Posterior vena cava (tissue), 2 donors: ENCODE measurements at regions not wholly inside any gene's neighbourhood (a gene's known extent, or its start where the extent isn't known, plus 50 kb on each side); places are given as distances from the start of the nearest gene placed in this dataset.

Source experiments
- DNase-seq: peaks from one replicate; pipeline ENCODE4 v3.0.0-alpha.2; 2020; ENCODE audit warnings: low spot score
- intact Hi-C, 2 donors: fragments of 100-400 bp; cut with DNase I; formaldehyde crosslinking; loops; one replicate each; pipeline versions ENCODE4 v1.14.1 to v1.14.2; 2022 to 2023
- donor health status: DM: yes; HTN: yes; CAD: no.
- donor health status: DM: yes; HTN: yes; CAD: no.

DNA sequence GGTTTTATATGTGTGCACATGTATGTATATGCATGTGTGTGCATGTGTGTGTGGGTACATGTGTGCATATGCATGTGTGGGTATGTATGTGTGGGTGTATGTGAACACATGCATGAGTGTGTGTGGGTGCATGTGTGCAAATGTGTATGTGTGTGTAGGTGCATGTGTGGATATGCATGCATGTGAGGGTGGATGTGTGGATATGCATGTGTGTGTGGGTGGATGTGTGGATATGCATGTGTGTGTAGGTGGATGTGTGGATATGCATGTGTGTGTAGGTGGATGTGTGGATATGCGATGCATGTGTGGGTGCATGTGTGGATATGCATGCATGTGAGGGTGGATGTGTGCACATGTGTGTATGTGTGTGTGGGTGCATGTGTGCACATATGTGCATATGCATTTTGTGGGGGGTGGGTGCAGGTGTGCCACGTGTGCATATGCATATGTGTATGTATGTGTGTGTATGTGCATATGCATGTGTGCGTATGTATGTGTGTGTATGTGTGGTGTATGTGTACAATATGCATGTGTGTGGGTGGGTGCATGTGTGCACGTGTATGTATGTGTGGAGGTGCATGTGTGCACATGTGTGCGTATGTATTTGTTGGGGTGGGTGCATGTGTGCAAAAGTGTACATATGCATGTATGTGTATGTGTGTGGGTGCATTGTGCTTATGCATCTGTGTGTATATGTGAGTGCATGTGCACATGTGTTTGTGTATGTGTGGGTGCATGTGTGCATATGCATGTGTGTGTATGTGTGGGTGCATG, 144.2 kb downstream of the GAS1 start:
- intact Hi-C loops: no loop called here
- DNase-seq: no peak

- intact Hi-C loops: no loop called here
- no peak for DNase-seq
Measured at GRCh38 chr9:86801246-86801645, 146.1 kb downstream of the GAS1 start.

GRCh38 chr9:86800681-86801080, 146.6 kb downstream of the GAS1 start:
- no peak for DNase-seq
- intact Hi-C loops: no loop called here

GRCh38 chr9:86798966-86799365, 148.3 kb downstream of the GAS1 start:
- intact Hi-C loops: loop anchor here in 1 of 2 donors (10.0 kb wide), 1 partner anchor 496 kb away; no protein-coding TSS in a partner anchor
- no peak for DNase-seq

- intact Hi-C loops: loop anchor here in 1 of 2 donors (10.0 kb wide), 1 partner anchor 498 kb away; no protein-coding TSS in a partner anchor
Measured at GRCh38 chr9:86796666-86797065, 150.6 kb downstream of the GAS1 start.

DNA sequence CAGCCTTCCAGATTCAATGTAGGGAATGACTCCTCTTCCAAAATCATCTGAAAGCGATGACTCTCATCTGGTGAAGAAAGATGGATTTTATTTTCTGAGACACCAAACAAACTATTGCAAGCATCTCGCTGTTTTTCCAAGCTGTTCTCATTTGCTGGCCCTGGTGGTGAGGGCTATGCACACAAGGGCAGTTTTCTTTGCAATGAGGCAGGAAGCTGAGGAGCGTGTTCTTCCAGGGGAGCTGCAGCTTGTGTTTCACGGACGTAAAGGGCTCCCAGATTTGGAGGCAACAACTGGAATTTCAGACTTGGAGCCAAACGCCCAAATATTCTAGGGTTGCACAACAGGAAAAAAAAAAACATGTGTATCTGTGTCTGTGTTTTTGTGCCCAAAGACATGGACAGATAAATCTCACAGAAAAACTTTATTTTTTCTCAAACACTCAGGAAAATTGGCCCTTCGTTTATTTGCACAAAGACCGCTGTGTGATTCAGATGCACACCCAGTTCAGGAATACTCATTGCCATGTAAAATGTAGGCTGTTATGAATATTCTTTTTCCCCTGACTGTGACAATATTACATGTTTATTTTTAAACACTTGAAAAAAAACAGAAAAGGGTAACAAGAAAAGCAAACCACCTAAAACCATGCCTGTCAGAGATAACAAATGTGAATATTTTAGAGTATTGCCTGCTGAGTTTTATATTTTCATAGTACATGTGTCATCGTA, 151.3 kb downstream of the GAS1 start:
- no peak for DNase-seq
- intact Hi-C loops: loop anchor here in 1 of 2 donors (10.0 kb wide), 1 partner anchor 499 kb away; no protein-coding TSS in a partner anchor

More at GRCh38 chr9:86796666-86797065, 150.6 kb downstream of the GAS1 start:
- no peak for DNase-seq

DNA sequence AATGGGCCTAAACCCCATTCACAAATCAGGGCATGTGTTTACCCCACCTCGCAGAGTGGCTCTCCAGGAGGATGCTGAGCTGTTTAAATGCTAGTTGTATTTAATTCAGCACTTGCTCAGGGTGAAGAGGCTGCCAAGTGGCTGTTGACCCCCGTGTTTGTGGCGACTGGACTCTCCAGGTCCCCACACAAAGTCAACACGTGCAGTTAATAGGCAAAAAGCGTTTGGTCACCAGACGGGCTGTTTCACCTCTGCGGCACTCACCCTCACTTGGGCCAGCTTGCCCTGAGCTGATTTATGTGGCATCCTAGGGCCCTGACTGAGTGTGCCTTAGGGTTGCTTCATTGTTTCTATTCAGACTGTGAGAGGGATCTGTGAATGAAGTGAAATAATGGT, 152.3 kb downstream of the GAS1 start:
- intact Hi-C loops: loop anchor here in 1 of 2 donors (10.0 kb wide), 1 partner anchor 500 kb away; no protein-coding TSS in a partner anchor
- DNase-seq: no peak

GRCh38 chr9:86794391-86795046, 152.8 kb downstream of the GAS1 start:
- no peak for DNase-seq
- intact Hi-C loops: loop anchor here in 1 of 2 donors (10.0 kb wide), 1 partner anchor 500 kb away; no protein-coding TSS in a partner anchor

DNA sequence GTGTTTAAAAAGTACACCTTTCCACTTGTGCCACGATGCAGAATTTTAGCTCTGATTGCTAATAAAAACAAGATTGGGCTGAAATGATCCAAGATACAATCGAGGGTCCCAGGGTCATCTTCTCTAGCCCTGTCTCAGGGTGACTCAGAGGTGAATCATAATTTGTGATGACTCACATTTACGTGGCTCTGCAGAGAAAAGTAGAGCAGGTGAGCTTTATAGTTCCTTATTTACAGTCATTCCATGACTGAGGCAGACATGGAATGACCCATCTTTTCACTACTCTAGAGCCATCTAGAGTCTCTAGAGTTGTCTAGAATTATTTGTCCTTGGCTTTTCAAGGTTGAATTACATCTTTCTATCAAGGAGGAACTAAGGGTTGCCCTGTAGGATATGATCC, 155.2 kb downstream of the GAS1 start:
- DNase-seq: no peak
- intact Hi-C loops: loop anchor here in 1 of 2 donors (10.0 kb wide), 1 partner anchor 503 kb away; no protein-coding TSS in a partner anchor

DNA sequence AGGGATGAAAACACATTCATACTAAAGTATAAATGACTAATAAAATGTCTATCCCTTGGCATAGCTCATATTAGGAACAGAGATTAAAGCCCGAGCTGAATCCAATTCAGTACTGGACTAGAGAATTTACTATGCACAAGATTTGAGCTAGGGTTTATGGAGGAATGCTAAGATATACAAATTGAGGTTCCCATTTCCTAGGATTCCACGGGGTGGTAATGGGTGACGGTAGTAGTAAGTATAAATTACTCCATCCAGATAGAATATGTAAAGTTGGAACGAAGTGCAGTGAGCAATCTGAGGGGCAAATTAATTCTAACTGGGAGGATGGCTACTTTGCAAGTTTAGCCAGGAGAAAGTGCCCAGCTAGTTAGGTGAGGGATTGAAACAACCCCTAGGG, 156.5 kb downstream of the GAS1 start:
- DNase-seq: no peak
- intact Hi-C loops: loop anchor here in 1 of 2 donors (10.0 kb wide), 1 partner anchor 504 kb away; no protein-coding TSS in a partner anchor

DNA sequence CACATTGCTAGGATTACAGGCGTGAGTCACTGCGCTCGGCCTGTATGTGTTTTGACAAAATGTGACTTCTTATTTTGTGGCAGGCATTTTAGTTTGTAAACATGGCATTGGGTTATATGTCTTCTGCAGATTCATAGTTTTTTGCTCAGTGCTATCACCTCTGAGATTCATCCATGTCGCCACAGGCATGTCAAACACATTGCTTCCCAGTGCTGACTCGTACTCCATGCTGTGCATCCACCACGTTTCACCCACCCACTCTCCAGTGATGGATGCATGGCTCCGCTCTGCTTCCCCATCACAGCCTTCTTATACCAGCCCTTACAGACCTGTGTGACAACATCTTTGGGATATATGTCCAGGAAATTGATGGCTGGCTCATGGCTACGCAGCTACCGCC, 158.8 kb downstream of the GAS1 start:
- no peak for DNase-seq
- intact Hi-C loops: no loop called here

DNA sequence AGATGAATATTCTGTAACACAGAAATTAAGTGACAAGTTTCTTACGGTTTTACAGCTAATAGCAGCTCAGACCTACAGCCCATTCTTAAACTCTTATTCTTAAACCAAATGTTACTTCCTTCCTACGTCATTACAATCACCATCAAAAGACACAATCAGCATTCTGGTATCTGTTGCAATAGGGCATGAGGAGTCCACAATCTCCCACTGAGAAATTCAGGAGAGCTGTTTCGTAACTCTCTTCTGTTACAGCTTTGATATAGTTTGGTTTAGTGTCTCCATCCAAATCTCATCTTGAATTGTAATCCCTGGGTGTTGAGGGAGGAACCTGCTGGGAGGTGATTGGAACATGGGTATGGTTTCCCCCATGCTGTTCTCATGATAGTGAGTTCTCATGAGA, 163.4 kb downstream of the GAS1 start:
- intact Hi-C loops: no loop called here
- no peak for DNase-seq

- intact Hi-C loops: no loop called here
- DNase-seq: no peak
Measured at GRCh38 chr9:86782831-86783230, 164.5 kb downstream of the GAS1 start.

DNA sequence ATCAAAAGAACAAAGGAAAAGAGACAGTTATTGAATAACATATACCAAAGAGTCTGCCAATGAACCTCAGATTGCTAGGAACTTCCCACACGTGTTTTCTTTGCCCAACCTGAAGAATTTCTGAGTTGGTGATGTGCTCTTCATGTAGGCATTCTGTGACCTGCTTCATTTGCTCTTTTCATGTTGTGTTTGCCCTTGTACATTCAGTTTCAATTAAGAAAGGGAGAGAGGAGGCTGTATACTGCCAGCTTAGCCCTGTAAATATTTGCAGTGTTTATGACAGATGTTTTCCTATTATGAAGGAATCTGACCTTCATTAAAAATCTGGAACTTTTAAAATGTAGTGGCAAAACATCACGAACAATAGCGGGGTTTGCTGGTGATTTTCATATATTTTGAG, 168.5 kb downstream of the GAS1 start:
- DNase-seq: no peak
- intact Hi-C loops: no loop called here

- intact Hi-C loops: no loop called here
- DNase-seq: no peak
Measured at GRCh38 chr9:86775718-86776117, 171.6 kb downstream of the GAS1 start.

GRCh38 chr9:86774116-86774515, 173.2 kb downstream of the GAS1 start:
- intact Hi-C loops: no loop called here
- no peak for DNase-seq

GRCh38 chr9:86773422-86773945, 173.8 kb downstream of the GAS1 start:
- no peak for DNase-seq
- intact Hi-C loops: no loop called here

- no peak for DNase-seq
Measured at GRCh38 chr9:86772635-86772993, 174.7 kb downstream of the GAS1 start.

DNA sequence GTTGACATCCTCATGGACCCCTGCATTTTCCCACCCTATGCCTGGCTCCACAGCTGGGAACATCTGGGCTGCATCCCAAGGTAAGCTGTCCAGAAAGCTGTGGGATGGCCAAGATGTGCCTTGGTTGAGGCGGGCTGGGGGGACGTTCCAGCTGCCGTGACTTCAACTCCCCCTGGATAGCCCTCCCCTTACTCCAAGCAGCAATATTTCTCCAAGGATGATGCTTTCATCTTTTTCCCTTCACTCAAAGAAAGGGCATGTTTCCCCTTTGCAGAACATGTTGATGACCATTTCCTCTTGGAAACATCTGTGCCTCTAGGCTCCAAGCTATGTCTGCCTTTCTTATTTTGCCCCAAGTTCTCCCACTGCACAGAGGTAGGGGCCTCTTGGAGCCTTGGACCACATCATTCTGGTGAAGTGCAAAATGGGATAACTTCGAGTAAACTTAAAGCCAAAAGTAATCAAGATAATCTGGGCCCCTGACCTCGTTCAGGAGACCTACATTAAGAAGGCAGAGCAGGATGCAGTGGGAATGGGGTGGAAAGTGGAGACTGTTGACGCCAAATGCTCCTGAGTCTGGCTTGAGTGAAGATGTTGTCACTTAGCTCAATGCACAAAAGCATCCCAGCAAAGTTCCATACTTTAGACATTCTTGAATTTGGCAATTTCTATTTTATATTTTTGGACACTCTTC, 175.2 kb downstream of the GAS1 start:
- intact Hi-C loops: no loop called here
- no peak for DNase-seq

More at GRCh38 chr9:86772635-86772993, 174.7 kb downstream of the GAS1 start:
- intact Hi-C loops: no loop called here
